Activated CD8-positive, alpha-beta memory T cell treated with anti-CD3 and anti-CD28 coated beads, Interleukin-2, amount 50 U/mL, for 1 hour (primary cell): ENCODE measurements at regions not wholly inside any gene's neighbourhood (a gene's known extent, or its start where the extent isn't known, plus 50 kb on each side); places are given as distances from the start of the nearest gene placed in this dataset.

Source experiments
- DNase-seq: peaks from one replicate; pipeline ENCODE4 v3.0.0-alpha.2; 2020; ENCODE audit errors: extremely low read depth

DNA sequence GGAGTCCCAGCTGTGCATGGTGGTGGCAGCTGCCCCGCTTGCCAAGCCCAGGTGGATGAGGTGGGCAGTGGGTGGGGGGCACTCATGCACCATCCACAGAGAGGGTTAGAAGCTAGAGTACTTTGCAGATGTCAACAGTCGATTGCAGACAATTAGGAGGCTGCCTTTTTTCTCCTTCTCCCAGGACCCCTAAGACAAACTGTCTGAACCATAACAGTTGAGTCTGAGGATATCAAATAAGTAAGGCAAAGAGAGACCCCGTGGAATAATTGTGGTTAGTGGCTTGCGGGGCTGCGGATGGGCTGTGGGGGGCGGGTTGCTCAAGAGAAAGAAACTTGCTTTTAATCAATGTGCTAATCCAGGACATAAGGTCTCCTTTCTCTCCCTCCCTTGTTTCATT lies 926.2 kb downstream of the VRK1 start:
- DNase-seq: no peak

DNA sequence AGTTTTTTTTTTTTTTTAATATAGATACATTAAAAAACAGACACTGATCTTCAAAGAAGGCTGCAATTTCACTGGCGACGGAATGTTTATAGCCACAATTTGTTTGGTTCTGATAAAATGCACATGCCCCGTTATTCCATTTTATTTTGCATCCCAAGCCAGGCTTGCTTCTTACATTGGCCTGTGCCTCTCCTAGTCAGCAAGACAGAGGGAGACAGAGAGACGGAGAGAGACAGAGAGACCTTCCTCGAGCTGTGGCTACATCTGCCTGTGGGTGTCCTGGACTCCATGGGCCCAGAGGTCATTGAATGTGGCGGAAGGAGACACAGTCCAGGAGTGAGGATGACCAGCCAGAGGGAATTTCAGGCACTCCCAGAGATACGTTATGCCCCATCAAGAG lies 926.6 kb downstream of the VRK1 start:
- no peak for DNase-seq

DNA sequence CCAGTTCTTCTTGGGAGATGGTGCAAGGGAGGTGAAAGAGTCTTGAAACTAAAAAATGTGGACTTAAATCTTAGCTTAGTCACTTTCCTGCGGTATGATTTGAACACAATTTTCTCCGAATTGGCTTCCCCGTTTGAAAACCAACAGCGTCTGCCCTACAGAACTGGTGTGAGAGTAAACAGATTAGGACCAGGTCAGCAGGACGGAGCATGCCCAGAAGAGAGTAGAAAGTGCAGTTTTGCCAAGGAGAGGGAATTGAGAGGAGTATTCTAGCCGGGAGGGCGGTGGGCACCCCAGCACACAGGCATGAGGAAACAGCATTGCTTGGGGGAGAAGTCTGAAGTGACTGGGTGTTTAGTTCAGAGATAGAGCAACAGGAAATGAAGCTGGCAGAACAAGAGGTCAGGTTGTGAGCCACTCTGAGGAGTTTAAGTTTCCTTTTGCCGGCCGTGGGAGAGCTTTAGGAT lies 927.1 kb downstream of the VRK1 start:
- no peak for DNase-seq

GRCh38 chr14:97726676-97727075 lies 929.5 kb downstream of the VRK1 start:
- no peak for DNase-seq

DNA sequence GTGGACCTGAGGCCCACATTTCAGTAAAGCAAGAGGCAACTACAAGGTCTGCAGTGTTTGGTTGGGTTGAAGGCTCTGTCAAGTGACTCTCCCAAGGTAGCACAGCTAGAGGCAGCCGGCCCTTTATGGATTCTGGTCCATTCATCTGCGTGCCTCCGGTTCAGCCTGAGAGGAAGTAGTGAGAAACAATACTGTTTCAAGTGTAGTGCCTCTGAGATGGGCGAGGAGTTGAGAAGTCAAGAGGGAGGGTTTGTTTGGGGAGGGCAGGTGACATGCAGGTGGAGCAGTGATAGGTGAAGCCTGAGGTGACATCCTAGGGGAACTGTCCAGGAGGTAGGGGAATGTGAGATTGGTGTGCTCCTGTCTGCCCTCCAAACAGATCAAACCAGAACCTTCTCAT lies 933.5 kb downstream of the VRK1 start:
- no peak for DNase-seq

DNA sequence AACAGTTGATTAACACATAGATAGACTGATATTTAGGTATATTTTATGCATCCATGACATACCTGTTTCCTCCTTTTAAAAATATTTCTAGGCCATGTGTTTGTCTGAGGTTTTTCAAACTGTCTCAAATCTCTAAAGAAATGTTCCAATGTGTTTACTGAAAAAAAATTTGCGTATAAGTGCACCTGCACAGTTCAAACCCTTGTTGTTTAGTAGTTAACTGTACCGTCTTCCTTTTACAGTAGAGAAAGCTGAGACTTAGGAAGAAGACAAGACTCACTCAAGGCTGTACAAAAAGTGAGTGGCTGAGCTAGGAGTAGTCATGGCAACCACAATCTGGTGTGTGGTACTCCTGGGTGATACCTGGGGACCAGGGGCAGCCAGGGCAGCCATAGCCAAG lies 934.6 kb downstream of the VRK1 start:
- no peak for DNase-seq

DNA sequence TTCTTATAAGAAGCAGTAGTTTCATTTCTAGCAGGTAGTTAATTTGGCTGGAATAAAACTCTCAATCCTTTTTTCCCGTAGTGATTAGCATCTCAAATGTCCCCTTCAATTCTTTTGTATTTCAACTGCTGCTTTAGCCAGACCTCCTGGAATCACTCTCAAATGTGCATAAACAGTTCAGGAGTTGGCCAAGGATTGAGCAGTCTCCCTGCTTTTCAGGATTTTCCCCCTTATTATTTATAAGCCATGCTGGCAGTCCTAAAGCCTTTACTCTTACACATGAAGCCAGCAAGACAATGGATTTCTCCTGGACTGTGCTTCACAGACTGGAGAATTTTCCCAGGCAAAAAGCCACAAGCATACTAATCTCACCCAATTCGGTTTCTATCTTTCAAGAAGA lies 950.1 kb downstream of the VRK1 start:
- no peak for DNase-seq

GRCh38 chr14:97748616-97749015 lies 951.4 kb downstream of the VRK1 start:
- no peak for DNase-seq

- DNase-seq: no peak
These were observed 960.3 kb downstream of the VRK1 start for GRCh38 chr14:97757491-97757890.

- no peak for DNase-seq
These were observed 962.9 kb downstream of the VRK1 start for GRCh38 chr14:97760050-97760449.

GRCh38 chr14:97762386-97762785 lies 965.2 kb downstream of the VRK1 start:
- DNase-seq: no peak

DNA sequence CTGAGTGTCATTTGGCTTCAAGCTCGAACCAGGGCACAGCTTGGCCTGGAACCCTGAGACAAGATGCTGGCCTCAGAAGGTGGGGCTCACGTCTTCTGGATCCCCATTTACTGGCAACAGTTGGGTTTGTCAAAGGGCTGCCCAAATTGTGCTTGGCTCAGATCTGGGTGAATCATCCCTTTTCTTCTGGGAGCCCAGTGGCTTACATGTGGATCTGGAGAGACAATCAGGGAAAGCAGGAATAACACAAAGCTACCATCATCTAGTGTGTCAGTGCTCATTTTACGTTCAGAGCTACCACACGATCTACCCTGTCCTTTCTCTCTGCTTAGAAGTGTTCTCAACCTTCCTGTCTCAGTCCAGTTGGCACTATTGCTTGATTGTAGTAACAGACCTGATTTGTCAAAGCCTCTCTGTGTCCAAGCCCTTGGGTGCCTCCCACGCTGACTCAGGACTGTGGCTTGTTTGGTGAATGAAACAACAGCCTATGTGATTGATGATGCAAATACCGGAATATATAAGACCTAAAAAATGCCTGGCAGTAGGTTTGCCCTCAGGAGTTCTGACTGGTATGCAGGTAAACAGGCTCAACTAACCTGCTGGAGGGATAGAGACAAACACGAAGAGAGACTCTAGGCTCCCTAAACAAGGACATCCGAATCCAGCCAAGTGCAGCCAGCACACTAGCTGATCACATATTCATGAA lies 974.3 kb downstream of the VRK1 start:
- DNase-seq: no peak

DNA sequence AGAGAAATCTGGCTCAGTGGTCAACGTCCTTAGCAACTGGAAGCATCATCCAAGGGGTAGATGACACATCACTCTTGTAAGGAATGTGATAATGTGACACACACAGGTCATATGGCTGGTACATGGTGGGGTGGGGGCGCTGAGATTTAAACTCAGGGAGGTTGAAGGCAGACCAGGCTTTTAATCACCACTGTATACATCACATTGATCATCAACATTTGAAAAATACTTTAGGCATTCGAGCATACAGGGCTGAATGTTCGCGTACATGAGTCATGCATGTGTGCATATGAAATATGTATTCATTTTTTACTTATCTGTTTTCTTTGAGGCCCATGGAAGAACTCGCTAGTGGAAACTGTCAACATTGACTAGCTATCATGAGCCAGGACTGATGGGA lies 976.4 kb downstream of the VRK1 start:
- no peak for DNase-seq

GRCh38 chr14:97776890-97777558 lies 979.8 kb downstream of the VRK1 start:
- no peak for DNase-seq

DNA sequence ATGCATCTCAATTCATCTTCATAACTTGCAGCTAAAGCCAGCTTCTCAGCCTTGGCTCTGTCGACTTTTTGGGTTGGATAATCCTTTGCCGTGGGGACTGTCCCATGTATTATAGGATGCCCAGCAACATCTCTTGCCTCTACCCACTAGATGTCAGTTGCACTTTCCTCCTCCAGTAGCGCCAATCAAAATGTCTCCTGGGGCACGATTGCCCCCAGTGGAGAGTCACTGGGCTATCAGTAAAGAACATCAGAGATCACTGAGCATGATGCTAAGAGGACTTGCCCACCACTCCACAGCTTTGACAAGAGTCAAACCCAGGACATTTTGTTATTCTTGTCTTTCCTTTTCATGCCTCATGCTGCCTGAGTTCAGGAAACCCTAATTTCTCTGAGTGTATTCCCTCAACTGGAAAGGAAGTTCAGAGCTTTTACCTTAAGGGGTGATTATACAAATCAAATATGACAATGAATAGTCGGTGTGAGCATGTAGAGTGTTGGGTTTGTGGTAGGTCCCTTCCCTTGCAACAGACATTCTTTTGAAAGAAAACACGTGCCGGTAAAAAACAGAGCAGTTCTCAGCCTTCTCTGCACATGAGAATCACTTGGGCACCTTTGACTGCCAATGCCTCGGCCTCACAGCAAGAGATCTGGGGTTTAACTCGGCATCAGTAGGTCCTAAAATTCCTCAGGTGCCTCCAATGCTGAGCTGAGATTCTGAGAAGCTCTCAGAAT lies 980.6 kb downstream of the VRK1 start:
- DNase-seq: peak; percentile 2

- DNase-seq: no peak
These were observed 982.0 kb downstream of the VRK1 start for GRCh38 chr14:97779140-97779539.

DNA sequence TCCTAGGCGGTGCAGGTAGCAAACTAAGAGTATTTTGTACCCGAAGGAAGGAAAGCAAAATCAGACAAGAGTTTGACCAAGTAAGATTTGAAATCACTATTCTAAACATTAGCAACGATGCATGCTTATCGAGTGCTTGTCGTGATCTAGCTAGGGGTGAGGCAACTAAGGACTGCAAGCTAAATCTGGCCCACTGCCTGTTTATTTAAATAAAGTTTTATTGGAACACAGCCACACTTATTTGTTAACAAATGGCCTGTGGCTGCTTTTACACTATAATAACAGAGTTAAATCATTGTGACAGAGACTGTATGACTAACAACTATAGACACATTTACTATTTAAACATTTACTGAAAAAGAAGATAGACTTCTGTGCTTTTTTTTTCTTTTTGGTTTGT lies 983.6 kb downstream of the VRK1 start:
- DNase-seq: no peak

- DNase-seq: no peak
These were observed 984.8 kb downstream of the VRK1 start for GRCh38 chr14:97781961-97782360.

DNA sequence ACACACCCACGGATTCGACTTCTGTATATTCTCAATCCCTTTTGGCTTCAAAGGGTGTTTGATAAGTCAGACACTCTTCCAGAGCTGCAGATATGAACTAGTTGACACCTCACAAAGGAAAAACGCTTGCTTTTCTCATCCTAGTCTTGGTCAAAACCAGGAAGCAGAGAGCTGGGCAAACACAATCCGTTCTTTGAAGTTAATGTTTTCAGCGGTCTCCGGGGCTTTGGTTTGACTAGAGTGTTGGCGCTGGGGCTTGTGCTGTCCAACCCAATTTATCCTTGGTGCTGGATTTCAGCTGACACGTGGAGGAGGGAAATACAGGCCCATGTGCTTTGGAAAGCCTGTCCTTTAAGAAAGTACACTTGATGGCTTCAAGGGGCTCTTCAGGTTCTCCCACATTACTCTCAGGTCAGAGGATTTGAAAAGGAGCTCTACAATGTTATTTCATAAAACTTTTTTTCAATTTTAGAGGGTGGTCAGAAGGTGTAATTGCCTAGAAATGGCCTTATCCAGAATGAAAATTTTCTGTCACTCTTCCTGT lies 985.8 kb downstream of the VRK1 start:
- no peak for DNase-seq

GRCh38 chr14:97785495-97785894 lies 988.3 kb downstream of the VRK1 start:
- DNase-seq: no peak

DNA sequence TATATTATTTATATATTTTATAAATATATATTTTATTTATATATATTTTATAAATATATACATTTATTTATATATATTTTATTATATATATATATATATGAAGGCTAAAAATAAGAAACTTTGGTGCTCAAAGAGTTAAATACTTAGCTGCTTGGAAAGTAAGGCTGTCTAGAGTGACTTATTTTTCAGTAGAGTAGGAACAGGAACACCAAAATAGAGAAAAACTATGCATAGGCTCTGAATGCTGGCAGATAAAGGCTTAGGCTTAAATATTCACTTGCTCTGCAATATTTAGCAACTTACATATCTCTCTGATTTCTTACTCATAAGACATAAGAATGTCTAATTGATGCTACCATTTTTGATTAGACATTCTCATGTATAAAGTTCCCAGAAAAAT lies 991.2 kb downstream of the VRK1 start:
- no peak for DNase-seq

- no peak for DNase-seq
These were observed 991.8 kb downstream of the VRK1 start for GRCh38 chr14:97788846-97789526.
